Neural crest cell (in vitro differentiated cells): ENCODE measurements at regions not wholly inside any gene's neighbourhood (a gene's known extent, or its start where the extent isn't known, plus 50 kb on each side); places are given as distances from the start of the nearest gene placed in this dataset.

Experiments used
- DNase-seq: peaks from one replicate; pipeline ENCODE4 v3.0.0; 2021; ENCODE audit warnings: low read depth, mixed read lengths, low spot score
- H3K27ac Mint-ChIP-seq: one replicate; pipeline ENCODE4 v1.8.0; 2021; ENCODE audit warnings: mild to moderate bottlenecking, mixed read lengths; ENCODE audit not compliant: unreplicated experiment
- H3K27me3 Mint-ChIP-seq: 2 replicates; pipeline ENCODE4 v1.8.0; 2021; ENCODE audit warnings: low read depth, mild to moderate bottlenecking, mixed read lengths
- H3K36me3 Mint-ChIP-seq: 2 replicates; pipeline ENCODE4 v1.8.0; 2021; ENCODE audit warnings: low read depth, mild to moderate bottlenecking, mixed read lengths
- H3K4me1 Mint-ChIP-seq: 2 replicates; pipeline ENCODE4 v1.8.0; 2021; ENCODE audit warnings: mixed read lengths
- H3K4me3 Mint-ChIP-seq: one replicate; pipeline ENCODE4 v1.8.0; 2021; ENCODE audit warnings: mild to moderate bottlenecking, mixed read lengths
- H3K9me3 Mint-ChIP-seq: 2 replicates; pipeline ENCODE4 v1.8.0; 2021; ENCODE audit warnings: mixed read lengths
- TF ChIP-seq, protein P1 (sequence below): fragments of 200-600 bp; sonication (generic); conservative IDR thresholded peaks from 2 replicates; pipeline ENCODE4 v1.5.0; 2021; ENCODE audit warnings: antibody characterized with exemption, mild to moderate bottlenecking

DNA sequence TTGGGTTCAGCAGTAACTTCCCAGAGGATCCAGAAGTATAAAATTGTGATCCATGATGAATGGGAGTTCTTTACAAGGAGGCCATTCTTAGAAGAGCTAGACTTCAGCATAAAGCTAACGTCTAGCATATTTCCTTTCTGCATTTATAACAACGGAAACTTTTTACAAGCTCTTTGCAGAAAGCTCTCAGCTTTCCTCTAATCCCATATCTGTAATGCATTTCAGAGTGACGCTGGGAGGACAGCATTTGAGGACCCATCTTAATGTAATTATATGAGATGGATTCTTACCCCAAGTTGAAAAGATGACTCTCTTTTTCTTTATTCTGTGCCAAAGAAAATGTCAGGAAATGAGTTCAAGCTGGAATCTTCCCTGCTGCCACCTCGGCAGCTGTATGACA, 132.0 kb upstream of the CACHD1 start:
- peak overlapping the region; percentile 37 for H3K27ac Mint-ChIP-seq
- H3K4me1 Mint-ChIP-seq: peaks cover 13% of the 10 kb centered on the region
- H3K27me3 Mint-ChIP-seq: no peaks in the 10 kb centered on the region
- no peak overlapping the region for H3K4me3 Mint-ChIP-seq
- peaks cover 4% of the 10 kb centered on the region for H3K9me3 Mint-ChIP-seq
- no peaks in the 10 kb centered on the region for H3K36me3 Mint-ChIP-seq
- no peak for DNase-seq
- TF ChIP-seq, protein P1, sequence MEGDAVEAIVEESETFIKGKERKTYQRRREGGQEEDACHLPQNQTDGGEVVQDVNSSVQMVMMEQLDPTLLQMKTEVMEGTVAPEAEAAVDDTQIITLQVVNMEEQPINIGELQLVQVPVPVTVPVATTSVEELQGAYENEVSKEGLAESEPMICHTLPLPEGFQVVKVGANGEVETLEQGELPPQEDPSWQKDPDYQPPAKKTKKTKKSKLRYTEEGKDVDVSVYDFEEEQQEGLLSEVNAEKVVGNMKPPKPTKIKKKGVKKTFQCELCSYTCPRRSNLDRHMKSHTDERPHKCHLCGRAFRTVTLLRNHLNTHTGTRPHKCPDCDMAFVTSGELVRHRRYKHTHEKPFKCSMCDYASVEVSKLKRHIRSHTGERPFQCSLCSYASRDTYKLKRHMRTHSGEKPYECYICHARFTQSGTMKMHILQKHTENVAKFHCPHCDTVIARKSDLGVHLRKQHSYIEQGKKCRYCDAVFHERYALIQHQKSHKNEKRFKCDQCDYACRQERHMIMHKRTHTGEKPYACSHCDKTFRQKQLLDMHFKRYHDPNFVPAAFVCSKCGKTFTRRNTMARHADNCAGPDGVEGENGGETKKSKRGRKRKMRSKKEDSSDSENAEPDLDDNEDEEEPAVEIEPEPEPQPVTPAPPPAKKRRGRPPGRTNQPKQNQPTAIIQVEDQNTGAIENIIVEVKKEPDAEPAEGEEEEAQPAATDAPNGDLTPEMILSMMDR: no peak

DNA sequence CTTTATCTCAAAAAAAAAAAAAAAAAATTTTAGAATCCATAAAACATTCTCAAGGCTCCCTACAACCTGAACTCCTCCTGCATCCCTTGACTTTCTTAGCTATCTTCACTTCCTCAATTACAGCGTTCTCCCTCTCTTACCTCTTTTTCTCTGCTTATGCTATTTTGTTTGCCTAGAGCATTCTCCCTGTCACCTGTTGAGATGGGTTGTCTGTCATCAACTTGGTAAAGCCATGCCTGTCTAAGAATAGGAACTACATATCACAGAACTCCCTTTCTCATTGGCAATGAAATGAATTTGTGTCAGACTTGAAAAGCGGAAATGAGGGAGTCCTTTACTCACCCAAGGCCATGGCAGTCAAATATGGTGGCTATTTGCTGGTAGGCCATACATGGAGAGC, 129.6 kb upstream of the CACHD1 start:
- H3K9me3 Mint-ChIP-seq: no peaks in the 10 kb centered on the region
- no peak for DNase-seq
- no peaks in the 10 kb centered on the region for H3K36me3 Mint-ChIP-seq
- no peaks in the 10 kb centered on the region for H3K27me3 Mint-ChIP-seq
- H3K27ac Mint-ChIP-seq: no peak overlapping the region
- no peak overlapping the region for H3K4me3 Mint-ChIP-seq
- TF ChIP-seq, protein P1: no peak
- H3K4me1 Mint-ChIP-seq: peaks cover 19% of the 10 kb centered on the region

DNA sequence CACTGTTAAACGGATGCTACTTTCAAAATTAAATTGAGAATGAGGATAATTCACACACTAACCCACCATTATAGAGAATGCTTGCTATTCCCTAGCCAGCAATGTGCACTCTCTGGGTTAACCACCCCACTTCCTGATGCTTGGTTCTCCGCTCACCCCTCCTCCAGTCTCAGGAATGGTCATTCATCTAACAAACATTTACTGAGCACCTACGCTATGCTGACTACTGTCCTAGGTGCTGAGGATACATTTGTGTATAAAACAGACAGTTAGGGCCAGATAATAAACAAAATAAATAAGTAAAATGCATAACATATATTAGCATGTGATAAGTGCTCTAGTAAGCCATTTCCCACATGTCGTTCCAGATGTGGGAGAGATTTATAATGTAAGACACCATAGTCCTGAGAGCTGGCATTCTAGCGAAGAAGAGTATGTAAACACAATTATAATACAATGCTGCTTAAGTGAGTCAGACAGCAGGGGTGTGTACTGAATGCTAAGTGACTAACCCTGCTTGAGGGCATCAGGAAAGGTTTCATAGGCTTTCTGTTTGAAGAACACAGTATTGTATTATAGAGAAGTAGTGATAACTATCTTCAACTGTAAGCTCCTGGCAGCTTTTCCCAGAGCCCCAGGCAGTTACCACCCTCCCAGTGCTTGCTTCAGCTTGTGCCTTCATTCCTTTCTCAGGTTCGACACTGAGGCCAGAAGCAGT, 126.7 kb upstream of the CACHD1 start:
- no peak overlapping the region for H3K4me3 Mint-ChIP-seq
- no peak overlapping the region for H3K27ac Mint-ChIP-seq
- peaks cover 9% of the 10 kb centered on the region for H3K4me1 Mint-ChIP-seq
- TF ChIP-seq, protein P1: no peak
- H3K9me3 Mint-ChIP-seq: no peaks in the 10 kb centered on the region
- no peak for DNase-seq
- no peaks in the 10 kb centered on the region for H3K27me3 Mint-ChIP-seq
- H3K36me3 Mint-ChIP-seq: no peaks in the 10 kb centered on the region

DNA sequence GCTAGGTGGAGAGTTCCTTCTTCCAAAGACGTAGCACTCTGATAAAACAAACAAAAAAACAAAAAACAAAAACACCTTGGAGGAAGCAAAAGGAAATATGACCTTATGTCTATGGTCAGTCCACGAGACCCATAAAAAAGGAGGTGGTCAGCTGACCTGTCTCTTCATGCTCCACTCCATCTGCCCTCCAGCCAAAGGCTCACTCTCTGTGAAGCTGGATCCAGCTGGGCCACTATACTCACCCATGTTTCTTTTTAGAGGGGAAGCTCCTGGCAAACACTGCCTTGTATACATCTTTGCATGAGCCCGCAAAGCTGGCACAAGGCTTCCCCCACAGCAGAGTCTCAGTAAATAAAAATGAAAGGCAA, 126.1 kb upstream of the CACHD1 start:
- H3K4me1 Mint-ChIP-seq: peaks cover 9% of the 10 kb centered on the region
- no peak overlapping the region for H3K4me3 Mint-ChIP-seq
- H3K27me3 Mint-ChIP-seq: no peaks in the 10 kb centered on the region

DNA sequence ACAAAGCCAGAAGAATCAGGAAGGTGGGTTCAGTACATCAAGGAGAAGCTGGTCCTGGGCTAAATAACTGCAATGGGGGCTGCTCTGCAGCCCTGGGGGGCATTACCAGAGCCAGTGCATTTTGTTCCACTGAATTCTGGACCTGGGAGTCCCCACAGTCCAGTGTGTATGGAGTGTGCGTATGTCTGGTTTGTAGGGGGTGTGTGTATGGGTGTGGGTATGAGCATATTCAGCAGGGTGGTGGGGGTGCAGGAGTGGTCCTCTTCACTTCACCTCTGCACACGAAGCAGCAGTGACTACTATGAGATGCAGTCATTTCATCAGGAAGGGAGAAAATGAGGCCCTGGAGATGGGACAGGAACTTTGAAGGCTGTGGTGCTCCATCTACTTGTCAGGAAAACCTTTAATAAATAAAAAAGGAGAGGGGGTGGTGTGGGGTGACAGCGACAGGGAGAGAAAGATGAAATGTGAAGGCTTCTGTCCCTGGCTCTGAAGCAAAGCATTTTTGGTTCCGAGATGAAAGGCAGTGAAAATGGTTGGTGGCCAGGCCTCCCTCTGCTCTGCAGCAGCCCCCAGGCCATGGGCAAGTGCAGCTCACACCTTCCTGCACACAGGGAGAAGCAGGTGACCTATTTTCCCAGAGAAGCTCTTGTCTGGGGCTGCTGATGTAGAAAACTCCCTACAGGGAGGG, 121.5 kb upstream of the CACHD1 start:
- Mint-ChIP-seq H3K27me3 (peaks cover 2% of the 10 kb centered on the region), H3K27ac (no peak overlapping the region), H3K4me1 (peaks cover 5% of the 10 kb centered on the region), H3K36me3 (no peaks in the 10 kb centered on the region), H3K4me3 (no peak overlapping the region), H3K9me3 (no peaks in the 10 kb centered on the region)
- TF ChIP-seq, protein P1: no peak
- no peak for DNase-seq

More for the DNA sequence above, 126.1 kb upstream of the CACHD1 start:
- TF ChIP-seq, protein P1: no peak
- Mint-ChIP-seq H3K27ac (no peak overlapping the region), H3K36me3 (no peaks in the 10 kb centered on the region), H3K9me3 (no peaks in the 10 kb centered on the region)
- DNase-seq: no peak
